K562 (cell line): ENCODE measurements at regions not wholly inside any gene's neighbourhood (a gene's known extent, or its start where the extent isn't known, plus 50 kb on each side); places are given as distances from the start of the nearest gene placed in this dataset.

Experiments
- ARID2 ChIP-seq: fragments of 450-650 bp; IDR thresholded peaks from 2 replicates; pipeline ENCODE4 v1.6.1; 2017; ENCODE audit warnings: antibody characterized with exemption, mild to moderate bottlenecking
- MTA3 ChIP-seq: fragments of 450-650 bp; formaldehyde crosslinking; IDR thresholded peaks from 2 replicates; pipeline ENCODE4 v1.6.1; 2017; ENCODE audit warnings: mild to moderate bottlenecking, borderline replicate concordance
- MYC ChIP-seq, 2 experiments: fragments of 250-450 bp in 1 of 2; sonication (Bioruptor Pico) in 1 of 2; IDR thresholded peaks; 2 replicates each; pipeline versions ENCODE4 v1.5.1 to v1.6.1; 2012 to 2021; ENCODE audit warnings: low read depth in 2 of 2, borderline replicate concordance in 1 of 2, improper control_type of control experiment in 1 of 2, low read length in 1 of 2, mild to moderate bottlenecking in 1 of 2, moderate library complexity in 1 of 2
- SIN3B ChIP-seq: fragments of 450-650 bp; IDR thresholded peaks from 2 replicates; pipeline ENCODE4 v1.6.1; 2017; ENCODE audit warnings: low read depth, mild to moderate bottlenecking, moderate library complexity
- SOX6 ChIP-seq: fragments of 450-650 bp; IDR thresholded peaks from 2 replicates; pipeline ENCODE4 v1.6.1; 2014; ENCODE audit warnings: mild to moderate bottlenecking
- XRCC3 ChIP-seq: fragments of 450-650 bp; IDR thresholded peaks from 2 replicates; pipeline ENCODE4 v1.6.1; 2017; ENCODE audit warnings: mild to moderate bottlenecking, moderate library complexity
- ZNF644 ChIP-seq: fragments of 200-800 bp; sonication (Bioruptor generic); IDR thresholded peaks from 2 replicates; pipeline ENCODE4 v1.6.1; 2016; ENCODE audit warnings: low read depth, missing genetic modification characterization, missing compliant biosample characterization
- TF ChIP-seq, protein P1 (sequence below): sonication (generic); formaldehyde crosslinking; IDR thresholded peaks from 2 replicates; pipeline ENCODE4 v1.8.0; 2022; ENCODE audit warnings: mild to moderate bottlenecking, missing genetic modification reagents
- TF ChIP-seq, protein P2 (sequence below), 2 experiments: fragments of 450-650 bp; formaldehyde crosslinking in 1 of 2; IDR thresholded peaks; 2 replicates each; pipeline versions ENCODE4 v1.4.0 to v1.6.1; 2014 to 2020; ENCODE audit warnings: mild to moderate bottlenecking in 2 of 2, borderline replicate concordance in 1 of 2, low read depth in 1 of 2

DNA sequence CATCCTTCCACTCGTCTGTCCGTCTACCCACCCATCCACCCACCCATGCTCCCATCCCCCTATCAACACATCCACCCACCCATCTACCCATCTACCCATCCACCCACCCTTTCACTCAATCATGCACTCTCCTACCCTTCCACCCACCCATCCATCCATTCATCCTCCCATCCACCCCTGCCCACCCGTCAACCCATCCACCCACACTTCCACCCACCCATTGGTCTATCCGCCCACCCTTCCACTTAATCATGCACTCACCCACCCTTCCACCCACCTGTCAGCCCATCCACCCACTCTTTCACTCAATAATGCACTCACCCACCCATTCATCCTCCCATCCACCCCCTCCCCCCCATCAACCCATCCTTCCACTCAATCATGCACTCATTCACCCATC is 250.0 kb upstream of the EEF2KMT start (continued):
- TF ChIP-seq, protein P1, sequence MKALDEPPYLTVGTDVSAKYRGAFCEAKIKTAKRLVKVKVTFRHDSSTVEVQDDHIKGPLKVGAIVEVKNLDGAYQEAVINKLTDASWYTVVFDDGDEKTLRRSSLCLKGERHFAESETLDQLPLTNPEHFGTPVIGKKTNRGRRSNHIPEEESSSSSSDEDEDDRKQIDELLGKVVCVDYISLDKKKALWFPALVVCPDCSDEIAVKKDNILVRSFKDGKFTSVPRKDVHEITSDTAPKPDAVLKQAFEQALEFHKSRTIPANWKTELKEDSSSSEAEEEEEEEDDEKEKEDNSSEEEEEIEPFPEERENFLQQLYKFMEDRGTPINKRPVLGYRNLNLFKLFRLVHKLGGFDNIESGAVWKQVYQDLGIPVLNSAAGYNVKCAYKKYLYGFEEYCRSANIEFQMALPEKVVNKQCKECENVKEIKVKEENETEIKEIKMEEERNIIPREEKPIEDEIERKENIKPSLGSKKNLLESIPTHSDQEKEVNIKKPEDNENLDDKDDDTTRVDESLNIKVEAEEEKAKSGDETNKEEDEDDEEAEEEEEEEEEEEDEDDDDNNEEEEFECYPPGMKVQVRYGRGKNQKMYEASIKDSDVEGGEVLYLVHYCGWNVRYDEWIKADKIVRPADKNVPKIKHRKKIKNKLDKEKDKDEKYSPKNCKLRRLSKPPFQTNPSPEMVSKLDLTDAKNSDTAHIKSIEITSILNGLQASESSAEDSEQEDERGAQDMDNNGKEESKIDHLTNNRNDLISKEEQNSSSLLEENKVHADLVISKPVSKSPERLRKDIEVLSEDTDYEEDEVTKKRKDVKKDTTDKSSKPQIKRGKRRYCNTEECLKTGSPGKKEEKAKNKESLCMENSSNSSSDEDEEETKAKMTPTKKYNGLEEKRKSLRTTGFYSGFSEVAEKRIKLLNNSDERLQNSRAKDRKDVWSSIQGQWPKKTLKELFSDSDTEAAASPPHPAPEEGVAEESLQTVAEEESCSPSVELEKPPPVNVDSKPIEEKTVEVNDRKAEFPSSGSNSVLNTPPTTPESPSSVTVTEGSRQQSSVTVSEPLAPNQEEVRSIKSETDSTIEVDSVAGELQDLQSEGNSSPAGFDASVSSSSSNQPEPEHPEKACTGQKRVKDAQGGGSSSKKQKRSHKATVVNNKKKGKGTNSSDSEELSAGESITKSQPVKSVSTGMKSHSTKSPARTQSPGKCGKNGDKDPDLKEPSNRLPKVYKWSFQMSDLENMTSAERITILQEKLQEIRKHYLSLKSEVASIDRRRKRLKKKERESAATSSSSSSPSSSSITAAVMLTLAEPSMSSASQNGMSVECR = no peak
- TF ChIP-seq, protein P2, sequence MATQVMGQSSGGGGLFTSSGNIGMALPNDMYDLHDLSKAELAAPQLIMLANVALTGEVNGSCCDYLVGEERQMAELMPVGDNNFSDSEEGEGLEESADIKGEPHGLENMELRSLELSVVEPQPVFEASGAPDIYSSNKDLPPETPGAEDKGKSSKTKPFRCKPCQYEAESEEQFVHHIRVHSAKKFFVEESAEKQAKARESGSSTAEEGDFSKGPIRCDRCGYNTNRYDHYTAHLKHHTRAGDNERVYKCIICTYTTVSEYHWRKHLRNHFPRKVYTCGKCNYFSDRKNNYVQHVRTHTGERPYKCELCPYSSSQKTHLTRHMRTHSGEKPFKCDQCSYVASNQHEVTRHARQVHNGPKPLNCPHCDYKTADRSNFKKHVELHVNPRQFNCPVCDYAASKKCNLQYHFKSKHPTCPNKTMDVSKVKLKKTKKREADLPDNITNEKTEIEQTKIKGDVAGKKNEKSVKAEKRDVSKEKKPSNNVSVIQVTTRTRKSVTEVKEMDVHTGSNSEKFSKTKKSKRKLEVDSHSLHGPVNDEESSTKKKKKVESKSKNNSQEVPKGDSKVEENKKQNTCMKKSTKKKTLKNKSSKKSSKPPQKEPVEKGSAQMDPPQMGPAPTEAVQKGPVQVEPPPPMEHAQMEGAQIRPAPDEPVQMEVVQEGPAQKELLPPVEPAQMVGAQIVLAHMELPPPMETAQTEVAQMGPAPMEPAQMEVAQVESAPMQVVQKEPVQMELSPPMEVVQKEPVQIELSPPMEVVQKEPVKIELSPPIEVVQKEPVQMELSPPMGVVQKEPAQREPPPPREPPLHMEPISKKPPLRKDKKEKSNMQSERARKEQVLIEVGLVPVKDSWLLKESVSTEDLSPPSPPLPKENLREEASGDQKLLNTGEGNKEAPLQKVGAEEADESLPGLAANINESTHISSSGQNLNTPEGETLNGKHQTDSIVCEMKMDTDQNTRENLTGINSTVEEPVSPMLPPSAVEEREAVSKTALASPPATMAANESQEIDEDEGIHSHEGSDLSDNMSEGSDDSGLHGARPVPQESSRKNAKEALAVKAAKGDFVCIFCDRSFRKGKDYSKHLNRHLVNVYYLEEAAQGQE (IDR thresholded peaks at IDR 0.05; ENCODE audit: borderline replicate concordance) = no peak
- TF ChIP-seq, protein P2 (CRISPR knock-in tag; IDR thresholded peaks at IDR 0.05; ENCODE audit: low read depth) = no peak
- TF ChIP-seq ZNF644 (tag) (no peak), SIN3B (no peak), XRCC3 (no peak), SOX6 (no peak), ARID2 (no peak), MYC (IDR thresholded peaks at IDR 0.05; ENCODE audit: low read depth, low read length) (no peak), MYC (CRISPR knock-in tag; IDR thresholded peaks at IDR 0.05; ENCODE audit: borderline replicate concordance, low read depth) (no peak), MTA3 (no peak)
- TF ChIP-seq, all 486 proteins: peak for 0
